Spleen (tissue), 7 donors: ENCODE measurements at regions not wholly inside any gene's neighbourhood (a gene's known extent, or its start where the extent isn't known, plus 50 kb on each side); places are given as distances from the start of the nearest gene placed in this dataset.

Experiments used
- POLR2A ChIP-seq, 3 donors: fragments of 450-650 bp; IDR thresholded peaks; one replicate each; pipeline ENCODE4 v1.5.1; 2017; ENCODE audit warnings: antibody characterized with exemption in 3 of 3, mild to moderate bottlenecking in 1 of 3
- TF ChIP-seq, protein P1 (sequence below), 11 experiments: fragments of 200-600 bp in 7 of 11; fragments of 450-650 bp in 4 of 11; sonication (generic) in 4 of 11; IDR thresholded peaks in 8 of 11; conservative IDR thresholded peaks in 3 of 11; 1 replicate in 7 of 11; 2 replicates in 4 of 11; pipeline versions ENCODE4 v1.4.0 to v1.8.0; 2016 to 2021; ENCODE audit warnings: antibody characterized with exemption in 11 of 11, inconsistent platforms in 4 of 11, mild to moderate bottlenecking in 1 of 11
- donor health status: DM: no; HTN: no; CAD: no; lungs with moderate emphysema.
- donor health status: DM: no; HTN: no; CAD: no.
- donor health status: DM: no; HTN: no; CAD: no.

DNA sequence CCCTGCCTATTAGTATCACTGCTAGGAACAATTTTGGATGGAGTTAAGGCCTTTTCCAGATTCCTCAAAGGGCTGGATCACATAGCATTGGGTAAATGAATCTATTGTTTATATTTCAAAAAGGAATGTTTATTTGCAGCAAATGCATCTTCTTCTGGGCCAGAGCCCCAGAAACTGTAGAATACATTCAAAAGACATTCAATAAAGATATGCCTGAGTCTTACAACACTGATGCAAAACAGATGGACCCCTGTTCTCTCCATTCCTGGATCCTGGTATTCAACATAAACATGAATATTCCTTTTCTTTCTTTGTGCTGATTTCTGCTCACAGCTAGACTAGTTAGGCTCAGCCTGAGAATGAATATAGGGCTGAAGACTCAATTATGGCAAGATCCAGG is 227.2 kb upstream of the KLHL29 start:
- TF ChIP-seq, protein P1, sequence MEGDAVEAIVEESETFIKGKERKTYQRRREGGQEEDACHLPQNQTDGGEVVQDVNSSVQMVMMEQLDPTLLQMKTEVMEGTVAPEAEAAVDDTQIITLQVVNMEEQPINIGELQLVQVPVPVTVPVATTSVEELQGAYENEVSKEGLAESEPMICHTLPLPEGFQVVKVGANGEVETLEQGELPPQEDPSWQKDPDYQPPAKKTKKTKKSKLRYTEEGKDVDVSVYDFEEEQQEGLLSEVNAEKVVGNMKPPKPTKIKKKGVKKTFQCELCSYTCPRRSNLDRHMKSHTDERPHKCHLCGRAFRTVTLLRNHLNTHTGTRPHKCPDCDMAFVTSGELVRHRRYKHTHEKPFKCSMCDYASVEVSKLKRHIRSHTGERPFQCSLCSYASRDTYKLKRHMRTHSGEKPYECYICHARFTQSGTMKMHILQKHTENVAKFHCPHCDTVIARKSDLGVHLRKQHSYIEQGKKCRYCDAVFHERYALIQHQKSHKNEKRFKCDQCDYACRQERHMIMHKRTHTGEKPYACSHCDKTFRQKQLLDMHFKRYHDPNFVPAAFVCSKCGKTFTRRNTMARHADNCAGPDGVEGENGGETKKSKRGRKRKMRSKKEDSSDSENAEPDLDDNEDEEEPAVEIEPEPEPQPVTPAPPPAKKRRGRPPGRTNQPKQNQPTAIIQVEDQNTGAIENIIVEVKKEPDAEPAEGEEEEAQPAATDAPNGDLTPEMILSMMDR (IDR thresholded peaks at IDR 0.05 in 8 of 11, conservative IDR thresholded peaks at IDR 0.05 in 3 of 11) = no peak
- TF ChIP-seq POLR2A (IDR thresholded peaks at IDR 0.05) = no peak
